DND-41 (cell line): ENCODE measurements at regions not wholly inside any gene's neighbourhood (a gene's known extent, or its start where the extent isn't known, plus 50 kb on each side); places are given as distances from the start of the nearest gene placed in this dataset.

Source experiments
- ATAC-seq: fragments of 200-7000 bp; cut with Tn5 transposase; 3 replicates; pipeline ENCODE4 v1.9.1; 2021; ENCODE audit warnings: low read depth; ENCODE audit not compliant: insufficient read depth
- DNase-seq: peaks from one replicate; pipeline ENCODE4 v3.0.0-alpha.2; 2020
- H2AFZ ChIP-seq: 2 replicates; pipeline ENCODE4 v1.6.0; 2012; ENCODE audit warnings: low read depth, low read length
- H3K27ac ChIP-seq: 2 replicates; pipeline ENCODE4 v1.5.1; 2012; ENCODE audit warnings: low read length, inconsistent platforms
- H3K27me3 ChIP-seq: fragments of 200-600 bp; sonication (generic); 2 replicates; pipeline ENCODE4 v1.6.0; 2012; ENCODE audit warnings: low read length, mild to moderate bottlenecking, inconsistent platforms; ENCODE audit not compliant: insufficient read depth, poor library complexity
- H3K36me3 ChIP-seq: 2 replicates; pipeline ENCODE4 v1.5.1; 2012; ENCODE audit warnings: low read length, inconsistent platforms; ENCODE audit not compliant: insufficient read depth
- H3K4me1 ChIP-seq: 2 replicates; pipeline ENCODE4 v1.5.1; 2012; ENCODE audit warnings: mild to moderate bottlenecking, low read length; ENCODE audit not compliant: insufficient read depth
- H3K4me2 ChIP-seq: 2 replicates; pipeline ENCODE4 v1.6.0; 2012; ENCODE audit warnings: mild to moderate bottlenecking, moderate library complexity, low read length, inconsistent platforms; ENCODE audit not compliant: insufficient read depth
- H3K4me3 ChIP-seq, 2 experiments: fragments of 200-600 bp in 1 of 2; shearing (Covaris generic) in 1 of 2; 2 replicates each; pipeline ENCODE4 v1.5.1; 2012 to 2016; ENCODE audit warnings: inconsistent platforms in 2 of 2, low read length in 2 of 2, mild to moderate bottlenecking in 2 of 2, low read depth in 1 of 2, moderate library complexity in 1 of 2
- H3K79me2 ChIP-seq: 2 replicates; pipeline ENCODE4 v1.6.0; 2012; ENCODE audit warnings: low read length, inconsistent platforms; ENCODE audit not compliant: insufficient read depth
- H3K9ac ChIP-seq: 2 replicates; pipeline ENCODE4 v1.6.0; 2012; ENCODE audit warnings: low read depth, mild to moderate bottlenecking, inconsistent platforms, low read length, moderate library complexity
- H3K9me3 ChIP-seq: 2 replicates; pipeline ENCODE4 v1.5.1; 2012; ENCODE audit warnings: low read length, moderate library complexity, mild to moderate bottlenecking, inconsistent platforms; ENCODE audit not compliant: insufficient read depth, severe bottlenecking
- H4K20me1 ChIP-seq: 2 replicates; pipeline ENCODE4 v1.6.0; 2012; ENCODE audit warnings: low read length; ENCODE audit not compliant: insufficient read depth
- CTCF ChIP-seq: IDR thresholded peaks from 2 replicates; pipeline ENCODE4 v1.5.1; 2012; ENCODE audit warnings: borderline replicate concordance, low read length, moderate library complexity, mild to moderate bottlenecking; ENCODE audit not compliant: poor library complexity, severe bottlenecking; ENCODE audit errors: extremely low read depth
- EZH2 ChIP-seq: IDR thresholded peaks from 3 replicates; pipeline ENCODE4 v1.6.1; 2012; ENCODE audit warnings: borderline replicate concordance, low read depth, mild to moderate bottlenecking, moderate library complexity, low read length, inconsistent platforms; ENCODE audit not compliant: severe bottlenecking

DNA sequence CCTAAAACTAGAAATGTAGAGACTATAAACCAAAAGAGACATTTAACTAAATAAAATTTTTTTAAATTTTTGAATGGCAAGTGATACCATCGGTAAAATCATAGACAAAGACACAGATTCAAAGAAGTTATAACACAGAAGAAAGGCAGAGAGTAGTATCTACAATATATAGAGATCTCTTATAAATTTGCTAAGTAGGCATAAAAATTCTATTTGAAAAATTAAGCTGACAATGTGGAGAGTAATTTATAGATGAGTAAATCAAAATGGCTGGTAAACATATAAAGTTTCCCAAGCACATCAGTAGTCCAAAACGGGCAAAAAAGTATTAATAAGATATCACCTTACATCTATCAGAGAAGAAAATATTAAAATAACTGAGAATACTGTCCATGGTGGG is 1061.0 kb downstream of the ADGRL2 start:
- Histone ChIP-seq H3K79me2 (no peaks in the 10 kb centered on the region), H3K4me3 (no peak overlapping the region), H3K4me1 (no peaks in the 10 kb centered on the region), H4K20me1 (no peaks in the 10 kb centered on the region), H3K27ac (no peak overlapping the region), H3K9ac (no peak overlapping the region), H3K27me3 (no peaks in the 10 kb centered on the region), H3K4me2 (no peak overlapping the region), H2AFZ (no peak overlapping the region), H3K9me3 (no peaks in the 10 kb centered on the region), H3K36me3 (no peaks in the 10 kb centered on the region)
- no peak for TF ChIP-seq CTCF
- TF ChIP-seq EZH2 = no peak
- no peak for ATAC-seq
- DNase-seq = no peak

DNA sequence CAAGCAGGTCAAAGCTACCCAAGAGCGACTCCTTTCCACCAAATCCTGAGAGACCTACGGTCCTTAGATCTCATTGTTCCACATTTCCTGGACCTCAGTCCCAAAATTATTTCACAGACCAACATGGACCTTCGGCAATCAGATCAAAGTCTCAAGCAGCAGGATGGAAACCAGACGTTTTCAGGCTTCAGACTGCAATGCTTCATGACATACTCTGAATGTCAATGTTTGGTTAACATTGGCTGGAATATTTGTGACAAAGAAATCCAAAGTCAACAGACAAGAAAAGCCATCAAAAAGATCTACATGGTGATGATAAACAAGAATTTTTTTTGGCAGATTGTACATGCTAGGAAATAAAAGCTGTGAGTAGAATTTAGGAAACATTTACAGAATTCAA is 1057.3 kb downstream of the ADGRL2 start:
- Histone ChIP-seq H3K79me2 (no peaks in the 10 kb centered on the region), H3K36me3 (no peaks in the 10 kb centered on the region), H3K27me3 (no peaks in the 10 kb centered on the region), H3K4me1 (no peaks in the 10 kb centered on the region), H4K20me1 (no peaks in the 10 kb centered on the region), H3K4me2 (no peak overlapping the region), H2AFZ (no peak overlapping the region), H3K4me3 (no peak overlapping the region), H3K27ac (no peak overlapping the region), H3K9ac (no peak overlapping the region), H3K9me3 (no peaks in the 10 kb centered on the region)
- DNase-seq (no peak), ATAC-seq (no peak)
- TF ChIP-seq EZH2 (no peak), CTCF (no peak)

GRCh38 chr1:82849460-82849859 is 1048.7 kb downstream of the ADGRL2 start:
- H3K36me3 ChIP-seq = no peaks in the 10 kb centered on the region
- H4K20me1 ChIP-seq = no peaks in the 10 kb centered on the region
- no peak overlapping the region for H3K27ac ChIP-seq
- H3K9ac ChIP-seq = no peak overlapping the region
- H3K79me2 ChIP-seq = no peaks in the 10 kb centered on the region
- no peak overlapping the region for H2AFZ ChIP-seq
- DNase-seq (no peak), ATAC-seq (no peak)
- H3K9me3 ChIP-seq = no peaks in the 10 kb centered on the region
- H3K27me3 ChIP-seq = no peaks in the 10 kb centered on the region
- no peaks in the 10 kb centered on the region for H3K4me1 ChIP-seq
- H3K4me2 ChIP-seq = no peak overlapping the region
- H3K4me3 ChIP-seq = no peak overlapping the region
- TF ChIP-seq EZH2 (no peak), CTCF (no peak)

- Histone ChIP-seq H3K27ac (no peak overlapping the region), H3K36me3 (no peaks in the 10 kb centered on the region), H3K4me2 (no peak overlapping the region), H3K4me3 (no peak overlapping the region), H3K4me1 (no peaks in the 10 kb centered on the region), H3K79me2 (no peaks in the 10 kb centered on the region), H3K9ac (no peak overlapping the region), H4K20me1 (no peaks in the 10 kb centered on the region), H3K9me3 (no peaks in the 10 kb centered on the region), H3K27me3 (no peaks in the 10 kb centered on the region), H2AFZ (no peak overlapping the region)
- DNase-seq = no peak
- no peak for TF ChIP-seq CTCF
- TF ChIP-seq EZH2 = no peak
- ATAC-seq = no peak
Observed at GRCh38 chr1:82848043-82848442, 1047.3 kb downstream of the ADGRL2 start.
